ENCODE measurements at regions not wholly inside any gene's neighbourhood (a gene's known extent, or its start where the extent isn't known, plus 50 kb on each side); places are given as distances from the start of the nearest gene placed in this dataset.

GRCh38 chr15:94804613-94805012 lies 573.3 kb downstream of the MCTP2 start:
- no peak overlapping the region for H3K14ac ChIP-seq (ENCODE audit: insufficient read length)
- H3K56ac ChIP-seq (replicated peaks; ENCODE audit: insufficient read length, low read depth, low read length) = no peak overlapping the region
- H3K79me2 ChIP-seq (ENCODE audit: control insufficient read depth in 1 of 2, insufficient read depth in 2 of 2, low read length in 2 of 2) = no peaks in the 10 kb centered on the region
- no peak overlapping the region for H3K18ac ChIP-seq (ENCODE audit: extremely low read depth, low read length)
- H3K79me1 ChIP-seq (ENCODE audit: low read depth, low read length) = no peaks in the 10 kb centered on the region
- no peak for FAIRE-seq
- H2BK20ac ChIP-seq (ENCODE audit: low read length) = no peak overlapping the region
- H2BK5ac ChIP-seq (ENCODE audit: low read depth, low read length) = no peak overlapping the region
- no peak overlapping the region for H3K4ac ChIP-seq (replicated peaks; ENCODE audit: insufficient read length, low read depth, low read length)
- H4K5ac ChIP-seq (ENCODE audit: insufficient read length, low read depth, low read length) = no peak overlapping the region
- no peaks in the 10 kb centered on the region for H3K27me3 ChIP-seq (replicated peaks in 1 of 4; ENCODE audit: control insufficient read depth in 3 of 4, extremely low read depth in 1 of 4, insufficient read depth in 3 of 4, low read length in 3 of 4)
- no peak overlapping the region for H3K9ac ChIP-seq (replicated peaks in 1 of 4; ENCODE audit: extremely low read depth in 1 of 4, low read depth in 3 of 4, low read length in 3 of 4)
- DNase-seq (ENCODE audit: low read depth in 1 of 2, low spot score in 2 of 2) = no peak
- H2BK15ac ChIP-seq (ENCODE audit: low read length) = no peak overlapping the region
- H3K9me3 ChIP-seq (ENCODE audit: insufficient read depth in 2 of 2, low read depth in 1 of 2, low read length in 1 of 2) = peaks cover 3 to 6% of the 10 kb centered on the region in 2 experiments; a peak in 3 of 4 replicates
- no peak overlapping the region for H2BK120ac ChIP-seq (replicated peaks; ENCODE audit: low read depth, low read length)
- POLR2A ChIA-PET (ENCODE audit: partially characterized antibody) = no interaction called here
- CTCF ChIA-PET (ENCODE audit: partially characterized antibody) = no interaction called here
- H3K36me3 ChIP-seq (ENCODE audit: control insufficient read depth in 2 of 4, insufficient read depth in 4 of 4, low read length in 3 of 4) = no peaks in the 10 kb centered on the region
- H2BK12ac ChIP-seq (ENCODE audit: low read depth, low read length) = no peak overlapping the region
- WGBS, 2 experiments (ENCODE audit: extremely low coverage in 1 of 2, insufficient coverage in 1 of 2, insufficient read length in 1 of 2, insufficient replicate concordance in 2 of 2, low coverage in 1 of 2, low lambda C conversion rate in 2 of 2, missing lambda C conversion rate in 1 of 2) = 96% methylated on average over 2 of the region's 2 CpGs; no CpG with 5 or more reads in 1 of the 2 experiments
- no peak overlapping the region for H2AK5ac ChIP-seq (ENCODE audit: low read depth, low read length)
- no peaks in the 10 kb centered on the region for H4K20me1 ChIP-seq (replicated peaks in 1 of 2; ENCODE audit: control insufficient read depth in 1 of 2, insufficient read depth in 2 of 2, low read length in 2 of 2)
- H3K4me3 ChIP-seq (ENCODE audit: extremely low read depth in 1 of 4, insufficient read depth in 2 of 4, low read depth in 3 of 4, low read length in 4 of 4) = no peak overlapping the region
- H3K27ac ChIP-seq (ENCODE audit: low read depth, low read length) = no peak overlapping the region
- H3K4me1 ChIP-seq (replicated peaks in 1 of 4; ENCODE audit: control insufficient read depth in 3 of 4, insufficient read depth in 4 of 4, low read length in 3 of 4) = no peaks in the 10 kb centered on the region
- H4K8ac ChIP-seq (ENCODE audit: extremely low read depth, insufficient read depth, low read length) = no peak overlapping the region
- H4K91ac ChIP-seq (replicated peaks; ENCODE audit: insufficient read length, low read length) = no peak overlapping the region
- no peaks in the 10 kb centered on the region; the same call in 1 of the 2 replicates for H3K23me2 ChIP-seq (ENCODE audit: low read depth, low read length)
- no peak overlapping the region for H2AFZ ChIP-seq (ENCODE audit: low read length)
- H3K4me2 ChIP-seq (ENCODE audit: insufficient read depth in 1 of 2, low read depth in 2 of 2, low read length in 2 of 2) = no peak overlapping the region
- H3K23ac ChIP-seq (ENCODE audit: insufficient read length) = no peak overlapping the region
- no peak for TF ChIP-seq POLR2A (IDR thresholded peaks at IDR 0.05; ENCODE audit: control extremely low read depth in 1 of 2, low read depth in 2 of 2, low read length in 2 of 2)

Data from H1 (cell line).